AG04450 (cell line): ENCODE measurements at regions not wholly inside any gene's neighbourhood (a gene's known extent, or its start where the extent isn't known, plus 50 kb on each side); places are given as distances from the start of the nearest gene placed in this dataset.

Experiments used
- CTCF ChIA-PET: fragments of 300-600, 350-600 bp; formaldehyde crosslinking; extraction: SDS; loops from one replicate; lab custom pipeline; 2022; ENCODE audit warnings: antibody characterized with exemption, inconsistent platforms; lab: Charles Lee
- POLR2A ChIA-PET: fragments of 350-600 bp; formaldehyde crosslinking; extraction: SDS; loops from one replicate; lab custom pipeline; 2021; ENCODE audit warnings: antibody characterized with exemption, inconsistent platforms; lab: Yijun Ruan, JAX
- DNase-seq: peaks from one replicate; pipeline ENCODE4 v3.0.0-alpha.2; 2011; ENCODE audit warnings: low read depth, low spot score
- H3K27ac ChIP-seq: one replicate; pipeline ENCODE4 v1.5.1; 2012; ENCODE audit warnings: low read depth, low read length, control low read depth
- H3K27me3 ChIP-seq: one replicate; pipeline ENCODE4 v1.6.0; 2012; ENCODE audit warnings: low read length; ENCODE audit not compliant: control insufficient read depth, insufficient read depth
- H3K4me3 ChIP-seq: 2 replicates; pipeline ENCODE4 v1.5.1; 2011; ENCODE audit warnings: mild to moderate bottlenecking, low read depth, low read length, control low read depth
- H3K9me3 ChIP-seq: 2 replicates; pipeline ENCODE4 v1.5.1; 2012; ENCODE audit warnings: low read length; ENCODE audit not compliant: control insufficient read depth, insufficient read depth
- CTCF ChIP-seq: IDR thresholded peaks from 2 replicates; pipeline ENCODE4 v1.5.1; 2011; ENCODE audit warnings: low read depth, low read length, control low read depth, inconsistent platforms

GRCh38 chr10:130557181-130557845, 421.1 kb downstream of the GLRX3 start:
- POLR2A ChIA-PET: no interaction called here
- Histone ChIP-seq H3K9me3 (peaks cover 85% of the 10 kb centered on the region), H3K27ac (no peak overlapping the region), H3K4me3 (no peak overlapping the region), H3K27me3 (no peaks in the 10 kb centered on the region)
- DNase-seq: no peak
- TF ChIP-seq CTCF: no peak
- CTCF ChIA-PET: no interaction called here

GRCh38 chr10:130558746-130559546, 422.8 kb downstream of the GLRX3 start:
- Histone ChIP-seq H3K27me3 (no peaks in the 10 kb centered on the region), H3K27ac (no peak overlapping the region), H3K4me3 (no peak overlapping the region), H3K9me3 (peaks cover 80% of the 10 kb centered on the region)
- CTCF ChIA-PET: no interaction called here
- POLR2A ChIA-PET: no interaction called here
- TF ChIP-seq CTCF: no peak
- no peak for DNase-seq

- ChIA-PET POLR2A (no interaction called here), CTCF (no interaction called here)
- TF ChIP-seq CTCF: no peak
- Histone ChIP-seq H3K9me3 (peaks cover 78% of the 10 kb centered on the region), H3K27me3 (no peaks in the 10 kb centered on the region), H3K4me3 (no peak overlapping the region), H3K27ac (no peak overlapping the region)
- DNase-seq: no peak
Measured at GRCh38 chr10:130559547-130559880, 423.3 kb downstream of the GLRX3 start.

GRCh38 chr10:130560116-130560515, 423.9 kb downstream of the GLRX3 start:
- Histone ChIP-seq H3K9me3 (peaks cover 79% of the 10 kb centered on the region), H3K27ac (no peak overlapping the region), H3K4me3 (no peak overlapping the region), H3K27me3 (no peaks in the 10 kb centered on the region)
- no peak for DNase-seq
- TF ChIP-seq CTCF: no peak
- ChIA-PET POLR2A (no interaction called here), CTCF (no interaction called here)

- no peaks in the 10 kb centered on the region for H3K27me3 ChIP-seq
- H3K9me3 ChIP-seq: peaks cover 79% of the 10 kb centered on the region
- no peak overlapping the region for H3K27ac ChIP-seq
- ChIA-PET CTCF (no interaction called here), POLR2A (no interaction called here)
- no peak for DNase-seq
- TF ChIP-seq CTCF: no peak
- no peak overlapping the region for H3K4me3 ChIP-seq
Measured at GRCh38 chr10:130560573-130560972, 424.4 kb downstream of the GLRX3 start.
